H9 (cell line): ENCODE measurements at regions not wholly inside any gene's neighbourhood (a gene's known extent, or its start where the extent isn't known, plus 50 kb on each side); places are given as distances from the start of the nearest gene placed in this dataset.

Source experiments
- DNase-seq: peaks from one replicate; pipeline ENCODE4 v3.0.0-alpha.2; 2017
- H2AFZ ChIP-seq: one replicate; pipeline ENCODE4 v1.6.1; 2013; ENCODE audit warnings: mild to moderate bottlenecking, low read length, control low read depth, moderate library complexity
- H2AK5ac ChIP-seq: 2 replicates; pipeline ENCODE4 v1.6.1; 2013; ENCODE audit warnings: low read length, control low read depth, mixed read lengths; ENCODE audit not compliant: insufficient read length
- H2BK120ac ChIP-seq: one replicate; pipeline ENCODE4 v1.6.1; 2013; ENCODE audit warnings: low read depth, mild to moderate bottlenecking, low read length, control low read depth, inconsistent platforms; ENCODE audit not compliant: poor library complexity, severe bottlenecking
- H2BK12ac ChIP-seq: 2 replicates; pipeline ENCODE4 v1.6.1; 2013; ENCODE audit warnings: low read length, control low read depth, mixed read lengths, low read depth; ENCODE audit not compliant: insufficient read length
- H2BK15ac ChIP-seq: 2 replicates; pipeline ENCODE4 v1.6.1; 2013; ENCODE audit warnings: low read depth, low read length, control low read depth
- H2BK20ac ChIP-seq: one replicate; pipeline ENCODE4 v1.6.1; 2013; ENCODE audit warnings: low read depth, mild to moderate bottlenecking, low read length, control low read depth, inconsistent platforms; ENCODE audit not compliant: poor library complexity, severe bottlenecking
- H2BK5ac ChIP-seq: 2 replicates; pipeline ENCODE4 v1.6.1; 2013; ENCODE audit warnings: low read length, control low read depth, mixed read lengths; ENCODE audit not compliant: insufficient read length
- H3K14ac ChIP-seq: 2 replicates; pipeline ENCODE4 v1.6.1; 2013; ENCODE audit warnings: low read length, control low read depth; ENCODE audit not compliant: insufficient read depth
- H3K18ac ChIP-seq: 2 replicates; pipeline ENCODE4 v1.6.1; 2013; ENCODE audit warnings: low read depth, mild to moderate bottlenecking, mixed read lengths, low read length, control low read depth; ENCODE audit not compliant: insufficient read length
- H3K23ac ChIP-seq: 2 replicates; pipeline ENCODE4 v1.6.1; 2013; ENCODE audit warnings: low read length, control low read depth, mixed read lengths, low read depth; ENCODE audit not compliant: insufficient read length
- H3K23me2 ChIP-seq: 2 replicates; pipeline ENCODE4 v1.6.1; 2013; ENCODE audit warnings: low read depth, mild to moderate bottlenecking, mixed read lengths, low read length, control low read depth; ENCODE audit not compliant: insufficient read length, poor library complexity, severe bottlenecking
- H3K27ac ChIP-seq: 2 replicates; pipeline ENCODE4 v1.5.1; 2013; ENCODE audit warnings: low read length, control low read depth, mixed read lengths, low read depth; ENCODE audit not compliant: insufficient read length
- H3K27me3 ChIP-seq: 2 replicates; pipeline ENCODE4 v1.6.1; 2013; ENCODE audit warnings: low read length, control low read depth, inconsistent platforms; ENCODE audit not compliant: insufficient read depth
- H3K4ac ChIP-seq: 2 replicates; pipeline ENCODE4 v1.6.1; 2013; ENCODE audit warnings: low read depth, mild to moderate bottlenecking, control low read depth, inconsistent platforms, low read length, moderate library complexity
- H3K4me1 ChIP-seq: 2 replicates; pipeline ENCODE4 v1.6.1; 2013; ENCODE audit warnings: low read length, control low read depth, inconsistent platforms; ENCODE audit not compliant: insufficient read depth
- H3K4me2 ChIP-seq: 2 replicates; pipeline ENCODE4 v1.6.1; 2013; ENCODE audit warnings: low read length, control low read depth, mixed read lengths; ENCODE audit not compliant: insufficient read length, insufficient read depth
- H3K56ac ChIP-seq: 2 replicates; pipeline ENCODE4 v1.6.1; 2013; ENCODE audit warnings: low read depth, mild to moderate bottlenecking, mixed read lengths, low read length, control low read depth; ENCODE audit not compliant: insufficient read length
- H3K79me1 ChIP-seq: 2 replicates; pipeline ENCODE4 v1.6.1; 2013; ENCODE audit warnings: low read depth, mild to moderate bottlenecking, moderate library complexity, low read length, control low read depth, inconsistent platforms; ENCODE audit not compliant: insufficient read depth, poor library complexity, severe bottlenecking
- H3K79me2 ChIP-seq: 2 replicates; pipeline ENCODE4 v1.6.1; 2013; ENCODE audit warnings: low read length, control low read depth, inconsistent platforms; ENCODE audit not compliant: insufficient read depth
- H3K9ac ChIP-seq: 2 replicates; pipeline ENCODE4 v1.6.1; 2013; ENCODE audit warnings: low read length, control low read depth, mixed read lengths; ENCODE audit not compliant: insufficient read length; ENCODE audit errors: extremely low read depth
- H3K9me3 ChIP-seq: one replicate; pipeline ENCODE4 v1.6.1; 2013; ENCODE audit warnings: low read depth, low read length, inconsistent platforms; ENCODE audit not compliant: control insufficient read depth
- H3T11ph ChIP-seq: one replicate; pipeline ENCODE4 v1.6.1; 2013; ENCODE audit warnings: mild to moderate bottlenecking, low read length, control low read depth, inconsistent platforms
- H4K20me1 ChIP-seq: one replicate; pipeline ENCODE4 v1.6.1; 2013; ENCODE audit not compliant: control insufficient read depth, insufficient read length, insufficient read depth
- H4K5ac ChIP-seq: 2 replicates; pipeline ENCODE4 v1.6.1; 2013; ENCODE audit warnings: low read depth, mild to moderate bottlenecking, mixed read lengths, low read length, control low read depth; ENCODE audit not compliant: insufficient read length
- H4K8ac ChIP-seq: replicated peaks from 2 replicates; pipeline ENCODE4 v1.6.1; 2013; ENCODE audit warnings: low read length, control low read depth, mixed read lengths, low read depth; ENCODE audit not compliant: insufficient read length
- H4K91ac ChIP-seq: 2 replicates; pipeline ENCODE4 v1.6.1; 2013; ENCODE audit warnings: low read depth, mild to moderate bottlenecking, moderate library complexity, mixed read lengths, low read length, control low read depth; ENCODE audit not compliant: insufficient read length
- H3K27ac Mint-ChIP-seq, 3 experiments: 2 replicates in 2 of 3; 3 replicates in 1 of 3; pipeline ENCODE4 v1.8.0; 2020 to 2021; ENCODE audit warnings: mixed read lengths in 3 of 3, mild to moderate bottlenecking in 1 of 3, moderate library complexity in 1 of 3
- H3K27me3 Mint-ChIP-seq: 2 replicates; pipeline ENCODE4 v1.8.0; 2021; ENCODE audit warnings: low read depth, mild to moderate bottlenecking, moderate library complexity, mixed read lengths
- H3K36me3 Mint-ChIP-seq, 3 experiments: 2 replicates in 2 of 3; 3 replicates in 1 of 3; pipeline ENCODE4 v1.8.0; 2020 to 2021; ENCODE audit warnings: low read depth in 3 of 3, mixed read lengths in 3 of 3; ENCODE audit not compliant: insufficient read depth in 1 of 3
- H3K4me1 Mint-ChIP-seq, 2 experiments: 2 replicates each; pipeline ENCODE4 v1.8.0; 2020; ENCODE audit warnings: mixed read lengths in 2 of 2
- H3K4me3 Mint-ChIP-seq, 2 experiments: 2 replicates in 1 of 2; 3 replicates in 1 of 2; pipeline ENCODE4 v1.8.0; 2020 to 2021; ENCODE audit warnings: mild to moderate bottlenecking in 2 of 2, mixed read lengths in 2 of 2, moderate library complexity in 1 of 2
- H3K9me3 Mint-ChIP-seq, 2 experiments: 2 replicates in 1 of 2; 3 replicates in 1 of 2; pipeline ENCODE4 v1.8.0; 2020; ENCODE audit warnings: mild to moderate bottlenecking in 2 of 2, mixed read lengths in 2 of 2, moderate library complexity in 1 of 2
- CTCF ChIP-seq: fragments of 200-600 bp; sonication (generic); conservative IDR thresholded peaks from 3 replicates; pipeline ENCODE4 v1.8.0; 2021; ENCODE audit warnings: antibody characterized with exemption, mild to moderate bottlenecking
- WGBS: extraction: QIAGEN DNeasy Blood & Tissue Kit; methylation state at CpG from one replicate; pipeline ENCODE4 v1.1.7; 2013; ENCODE audit warnings: missing lambda C conversion rate, low lambda C conversion rate, mixed read lengths; ENCODE audit not compliant: insufficient read length; ENCODE audit errors: extremely low coverage; 5-methylcytosine and 5-hydroxymethylcytosine counted together

DNA sequence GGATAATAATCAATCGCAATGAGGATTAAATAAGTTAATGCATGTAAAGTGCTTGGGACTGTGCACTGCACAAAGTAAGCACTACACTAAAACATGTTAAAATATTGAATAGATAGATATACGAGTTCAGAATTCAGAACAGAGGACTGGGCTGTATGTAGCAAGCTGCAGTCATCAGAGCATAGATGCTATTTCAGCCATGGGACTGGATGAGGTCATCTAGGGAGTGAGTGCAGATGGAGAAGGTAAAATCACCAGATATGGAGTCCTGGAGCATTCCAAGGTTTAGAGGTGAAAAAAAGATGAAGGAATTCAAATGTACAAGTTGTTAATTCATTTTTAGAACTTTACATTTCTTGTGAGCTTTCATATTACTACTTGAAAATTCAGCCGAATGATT lies 347.5 kb upstream of the DDI1 start:
- H2BK120ac ChIP-seq, result no peak overlapping the region
- no peak overlapping the region for H3K9ac ChIP-seq
- no peak overlapping the region for H4K5ac ChIP-seq
- no peak for TF ChIP-seq CTCF
- no peak overlapping the region for H3K4me2 ChIP-seq
- Mint-ChIP-seq H3K36me3 (no peaks in the 10 kb centered on the region; a peak in 1 of 7 replicates), H3K9me3 (peaks cover 0 to 6% of the 10 kb centered on the region in 2 experiments; a peak in 3 of 5 replicates), H3K27me3 (no peaks in the 10 kb centered on the region), H3K4me1 (no peaks in the 10 kb centered on the region), H3K27ac (no peak overlapping the region), H3K4me3 (no peak overlapping the region)
- H3K27me3 ChIP-seq, result no peaks in the 10 kb centered on the region
- no peaks in the 10 kb centered on the region for H3K23me2 ChIP-seq
- no peaks in the 10 kb centered on the region for H3K79me2 ChIP-seq
- no peak overlapping the region for H3K56ac ChIP-seq
- no peaks in the 10 kb centered on the region; the same call in 1 of the 2 replicates for H3K4me1 ChIP-seq
- H3T11ph ChIP-seq, result no peak overlapping the region
- no peak overlapping the region for H3K18ac ChIP-seq
- no peak overlapping the region for H2BK20ac ChIP-seq
- no peak overlapping the region for H3K23ac ChIP-seq
- H4K20me1 ChIP-seq, result no peaks in the 10 kb centered on the region
- no peak overlapping the region for H4K8ac ChIP-seq
- no peak overlapping the region for H3K4ac ChIP-seq
- no CpG with 5 or more reads among the region's 3 CpGs for WGBS
- H3K27ac ChIP-seq, result no peak overlapping the region
- H4K91ac ChIP-seq, result no peak overlapping the region
- H2BK12ac ChIP-seq, result no peak overlapping the region
- no peak overlapping the region for H2BK5ac ChIP-seq
- H2BK15ac ChIP-seq, result no peak overlapping the region
- H3K9me3 ChIP-seq, result no peaks in the 10 kb centered on the region
- no peak for DNase-seq
- H2AFZ ChIP-seq, result no peak overlapping the region
- H3K79me1 ChIP-seq, result no peaks in the 10 kb centered on the region
- H3K14ac ChIP-seq, result no peak overlapping the region
- no peak overlapping the region for H2AK5ac ChIP-seq
